MCF 10A (cell line): ENCODE measurements at regions not wholly inside any gene's neighbourhood (a gene's known extent, or its start where the extent isn't known, plus 50 kb on each side); places are given as distances from the start of the nearest gene placed in this dataset.

Experiments
- BruUV-seq: library from RNA; stranded (reverse); fragments of 400-500 nt; replicated peaks from 2 replicates; lab custom pipeline; 2021; lab: Mats Ljungman, UMichigan
- CTCF ChIA-PET: fragments of 300-600 bp; sonication (Branson Sonifier 250); formaldehyde crosslinking; extraction: SDS; loops from one replicate; lab custom pipeline; 2021; ENCODE audit warnings: antibody characterized with exemption, inconsistent platforms; lab: Yijun Ruan, JAX
- POLR2A ChIA-PET: fragments of 300-600, 350-650 bp; sonication (Branson Sonifier 250); formaldehyde crosslinking; extraction: SDS; loops from one replicate; lab custom pipeline; 2020; ENCODE audit warnings: antibody characterized with exemption, inconsistent platforms; lab: Yijun Ruan, JAX
- DNase-seq: peaks from one replicate; pipeline ENCODE4 v3.0.0-alpha.2; 2018; ENCODE audit not compliant: unreplicated experiment
- H3K27ac Mint-ChIP-seq: one replicate; pipeline ENCODE4 v1.8.0; 2022; ENCODE audit warnings: mild to moderate bottlenecking, low read depth, mixed read lengths; ENCODE audit not compliant: unreplicated experiment
- H3K27me3 Mint-ChIP-seq: one replicate; pipeline ENCODE4 v1.8.0; 2022; ENCODE audit warnings: mixed read lengths; ENCODE audit not compliant: insufficient read depth, unreplicated experiment
- H3K36me3 Mint-ChIP-seq: one replicate; pipeline ENCODE4 v1.8.0; 2022; ENCODE audit warnings: mild to moderate bottlenecking, moderate library complexity, mixed read lengths; ENCODE audit not compliant: insufficient read depth, unreplicated experiment
- H3K4me1 Mint-ChIP-seq: one replicate; pipeline ENCODE4 v1.8.0; 2022; ENCODE audit warnings: mixed read lengths; ENCODE audit not compliant: insufficient read depth, unreplicated experiment
- H3K4me3 Mint-ChIP-seq: one replicate; pipeline ENCODE4 v1.8.0; 2022; ENCODE audit warnings: mild to moderate bottlenecking, moderate library complexity, mixed read lengths; ENCODE audit not compliant: unreplicated experiment
- H3K9me3 Mint-ChIP-seq: one replicate; pipeline ENCODE4 v1.8.0; 2022; ENCODE audit warnings: mixed read lengths; ENCODE audit not compliant: unreplicated experiment
- intact Hi-C: fragments of 100-400 bp; cut with micrococcal nuclease; formaldehyde crosslinking; loops from 2 replicates; pipeline ENCODE4 v1.14.1; 2022
- TF ChIP-seq, protein P1 (sequence below): fragments of 200-600 bp; IDR thresholded peaks from one replicate; pipeline ENCODE4 v1.8.0; 2022; ENCODE audit warnings: antibody characterized with exemption, mild to moderate bottlenecking; ENCODE audit not compliant: unreplicated experiment

DNA sequence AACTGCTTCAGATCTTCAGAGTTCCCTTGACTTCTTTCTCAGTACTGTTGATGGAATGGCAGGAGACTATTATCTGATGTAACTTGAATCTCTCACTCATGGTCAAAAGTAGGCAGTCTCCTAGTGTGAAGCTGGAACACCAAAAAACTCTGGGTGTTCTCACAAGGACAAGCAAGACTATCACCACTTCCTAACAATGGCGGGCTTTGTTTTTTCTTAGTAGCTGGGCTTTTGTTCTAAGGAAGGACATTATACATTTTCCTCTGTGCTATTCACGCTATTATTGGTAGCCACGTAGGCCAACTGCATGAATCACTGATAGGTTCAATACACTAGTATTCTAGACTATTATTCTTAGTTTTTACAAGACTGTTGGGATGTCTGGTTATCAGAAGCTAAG is 67.7 kb upstream of the ATG10 start:
- H3K4me1 Mint-ChIP-seq: no peaks in the 10 kb centered on the region
- no TSS peak for BruUV-seq
- CTCF ChIA-PET: interaction anchor here (0.6 kb wide), 1 partner anchor 313 kb away, joined by 3 read pairs; no protein-coding TSS in a partner anchor

DNA sequence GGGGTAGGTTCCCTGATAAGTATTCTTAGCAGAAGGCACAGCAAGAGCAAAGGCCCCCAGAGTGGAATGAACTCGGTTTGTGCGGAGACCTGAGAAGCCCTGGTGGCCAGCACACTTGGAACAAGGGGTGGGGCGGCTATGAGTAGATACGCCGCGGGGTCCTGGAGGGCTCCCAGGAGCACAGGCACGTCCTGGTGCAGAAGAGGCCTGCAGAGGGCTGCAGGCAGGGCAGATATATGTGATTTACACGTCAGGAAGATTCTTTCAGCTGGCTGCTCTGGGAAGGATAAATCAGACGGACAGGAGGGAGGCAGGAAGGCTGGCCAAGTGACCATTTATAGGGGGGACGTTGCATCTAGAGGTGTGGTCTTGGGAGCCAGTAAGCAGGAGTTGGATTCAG is 70.2 kb upstream of the ATG10 start:
- Mint-ChIP-seq H3K27ac (no peak overlapping the region), H3K4me3 (no peak overlapping the region), H3K36me3 (peaks cover 6% of the 10 kb centered on the region), H3K4me1 (peaks cover 6% of the 10 kb centered on the region), H3K27me3 (no peaks in the 10 kb centered on the region), H3K9me3 (no peaks in the 10 kb centered on the region)
- ChIA-PET CTCF (no interaction called here), POLR2A (interaction anchor here (1.1 kb wide), 1 partner anchor 12 kb away, joined by 3 read pairs; no protein-coding TSS in a partner anchor)
- intact Hi-C loops: no loop called here
- BruUV-seq: no TSS peak
- TF ChIP-seq, protein P1, sequence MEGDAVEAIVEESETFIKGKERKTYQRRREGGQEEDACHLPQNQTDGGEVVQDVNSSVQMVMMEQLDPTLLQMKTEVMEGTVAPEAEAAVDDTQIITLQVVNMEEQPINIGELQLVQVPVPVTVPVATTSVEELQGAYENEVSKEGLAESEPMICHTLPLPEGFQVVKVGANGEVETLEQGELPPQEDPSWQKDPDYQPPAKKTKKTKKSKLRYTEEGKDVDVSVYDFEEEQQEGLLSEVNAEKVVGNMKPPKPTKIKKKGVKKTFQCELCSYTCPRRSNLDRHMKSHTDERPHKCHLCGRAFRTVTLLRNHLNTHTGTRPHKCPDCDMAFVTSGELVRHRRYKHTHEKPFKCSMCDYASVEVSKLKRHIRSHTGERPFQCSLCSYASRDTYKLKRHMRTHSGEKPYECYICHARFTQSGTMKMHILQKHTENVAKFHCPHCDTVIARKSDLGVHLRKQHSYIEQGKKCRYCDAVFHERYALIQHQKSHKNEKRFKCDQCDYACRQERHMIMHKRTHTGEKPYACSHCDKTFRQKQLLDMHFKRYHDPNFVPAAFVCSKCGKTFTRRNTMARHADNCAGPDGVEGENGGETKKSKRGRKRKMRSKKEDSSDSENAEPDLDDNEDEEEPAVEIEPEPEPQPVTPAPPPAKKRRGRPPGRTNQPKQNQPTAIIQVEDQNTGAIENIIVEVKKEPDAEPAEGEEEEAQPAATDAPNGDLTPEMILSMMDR: no peak
- DNase-seq: no peak

More for the DNA sequence above, 67.7 kb upstream of the ATG10 start:
- TF ChIP-seq, protein P1: no peak
- H3K27me3 Mint-ChIP-seq: no peaks in the 10 kb centered on the region
- intact Hi-C loops: no loop called here
- DNase-seq: no peak
- H3K9me3 Mint-ChIP-seq: no peaks in the 10 kb centered on the region
- H3K27ac Mint-ChIP-seq: no peak overlapping the region
- POLR2A ChIA-PET: no interaction called here
- H3K4me3 Mint-ChIP-seq: no peak overlapping the region
- peaks cover 6% of the 10 kb centered on the region for H3K36me3 Mint-ChIP-seq

DNA sequence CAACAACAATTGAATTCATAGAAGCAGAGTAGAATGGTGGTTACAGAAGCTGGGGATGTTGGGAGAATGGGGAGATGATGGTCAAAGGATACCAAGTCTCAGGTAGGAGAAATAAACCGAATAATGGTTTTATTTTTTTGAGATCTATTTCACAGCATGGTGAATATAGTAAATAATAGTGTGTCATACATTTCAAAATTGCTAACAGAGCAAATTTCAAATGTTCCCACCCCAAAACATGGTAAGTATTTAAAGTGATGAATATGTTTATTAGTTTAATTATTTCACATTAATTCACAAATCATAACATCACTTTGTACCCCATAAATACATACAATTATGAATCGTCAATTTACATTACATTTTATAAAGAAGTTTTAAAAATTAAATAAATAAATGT is 72.7 kb upstream of the ATG10 start:
- Mint-ChIP-seq H3K36me3 (peaks cover 6% of the 10 kb centered on the region), H3K9me3 (no peaks in the 10 kb centered on the region), H3K27ac (no peak overlapping the region), H3K4me1 (peaks cover 7% of the 10 kb centered on the region), H3K4me3 (no peak overlapping the region), H3K27me3 (no peaks in the 10 kb centered on the region)
- DNase-seq: no peak
- TF ChIP-seq, protein P1: no peak
- CTCF ChIA-PET: no interaction called here
- POLR2A ChIA-PET: no interaction called here
- BruUV-seq: no TSS peak
- intact Hi-C loops: no loop called here

DNA sequence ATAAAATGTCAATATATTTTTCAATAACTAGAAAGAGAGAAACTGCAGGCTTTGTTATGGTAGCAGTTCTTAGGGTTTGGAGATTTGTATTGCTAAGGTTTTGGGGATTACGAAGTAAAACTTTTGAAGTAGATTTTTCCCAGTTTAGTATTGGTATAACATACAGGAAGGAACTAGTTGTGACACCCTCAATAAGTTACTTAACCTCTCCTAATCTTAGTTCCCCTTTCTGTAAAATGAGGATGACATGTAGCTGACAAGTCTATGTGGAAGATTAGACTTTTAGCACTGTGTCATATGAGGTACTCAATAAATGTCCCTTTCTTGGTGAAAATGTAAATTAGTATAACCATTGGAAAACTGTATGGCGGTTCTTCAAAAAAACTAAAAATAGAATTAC is 73.4 kb upstream of the ATG10 start:
- H3K27me3 Mint-ChIP-seq: no peaks in the 10 kb centered on the region
- POLR2A ChIA-PET: no interaction called here
- BruUV-seq: no TSS peak

More for the DNA sequence above, 73.4 kb upstream of the ATG10 start:
- Mint-ChIP-seq H3K4me3 (no peak overlapping the region), H3K9me3 (no peaks in the 10 kb centered on the region), H3K27ac (no peak overlapping the region), H3K4me1 (peaks cover 7% of the 10 kb centered on the region), H3K36me3 (peaks cover 6% of the 10 kb centered on the region)
- TF ChIP-seq, protein P1: no peak
- CTCF ChIA-PET: no interaction called here
- no peak for DNase-seq
- intact Hi-C loops: no loop called here
